ENCODE measurements at regions not wholly inside any gene's neighbourhood (a gene's known extent, or its start where the extent isn't known, plus 50 kb on each side); places are given as distances from the start of the nearest gene placed in this dataset.

GRCh38 chr12:127284021-127284420 is 982.9 kb upstream of the TMEM132C start:
- H3K4me3 ChIP-seq (ENCODE audit: extremely low read depth in 1 of 4, insufficient read depth in 2 of 4, low read depth in 3 of 4, low read length in 4 of 4), result no peak overlapping the region
- no peak overlapping the region for H3K18ac ChIP-seq (ENCODE audit: extremely low read depth, low read length)
- H3K27me3 ChIP-seq (replicated peaks in 1 of 4; ENCODE audit: control insufficient read depth in 3 of 4, extremely low read depth in 1 of 4, insufficient read depth in 3 of 4, low read length in 3 of 4), result no peaks in the 10 kb centered on the region
- H3K23ac ChIP-seq (ENCODE audit: insufficient read length), result no peak overlapping the region
- H3K79me1 ChIP-seq (ENCODE audit: low read depth, low read length), result no peaks in the 10 kb centered on the region
- H3K4me1 ChIP-seq (replicated peaks in 1 of 4; ENCODE audit: control insufficient read depth in 3 of 4, insufficient read depth in 4 of 4, low read length in 3 of 4), result no peaks in the 10 kb centered on the region; a peak in 1 of 7 replicates
- H4K5ac ChIP-seq (ENCODE audit: insufficient read length, low read depth, low read length), result no peak overlapping the region
- FAIRE-seq (no peak), DNase-seq (ENCODE audit: low read depth in 1 of 2, low spot score in 2 of 2) (no peak)
- no peaks in the 10 kb centered on the region for H3K9me3 ChIP-seq (ENCODE audit: insufficient read depth in 2 of 2, low read depth in 1 of 2, low read length in 1 of 2)
- no peak overlapping the region for H3K4me2 ChIP-seq (ENCODE audit: insufficient read depth in 1 of 2, low read depth in 2 of 2, low read length in 2 of 2)
- H3K9ac ChIP-seq (replicated peaks in 1 of 4; ENCODE audit: extremely low read depth in 1 of 4, low read depth in 3 of 4, low read length in 3 of 4), result no peak overlapping the region
- no peak overlapping the region for H2AFZ ChIP-seq (ENCODE audit: low read length)
- H3K56ac ChIP-seq (replicated peaks; ENCODE audit: insufficient read length, low read depth, low read length), result no peak overlapping the region
- CTCF ChIA-PET (ENCODE audit: partially characterized antibody), result interaction anchor here (0.8 to 6.9 kb wide), 3 partner anchors 9 to 176 kb away, joined by 3 to 43 read pairs (median 3); no protein-coding TSS in a partner anchor
- no peak overlapping the region for H2BK15ac ChIP-seq (ENCODE audit: low read length)
- H2BK20ac ChIP-seq (ENCODE audit: low read length), result no peak overlapping the region
- H3K79me2 ChIP-seq (ENCODE audit: control insufficient read depth in 1 of 2, insufficient read depth in 2 of 2, low read length in 2 of 2), result no peaks in the 10 kb centered on the region
- H4K20me1 ChIP-seq (replicated peaks in 1 of 2; ENCODE audit: control insufficient read depth in 1 of 2, insufficient read depth in 2 of 2, low read length in 2 of 2), result no peaks in the 10 kb centered on the region
- no peak overlapping the region for H3K27ac ChIP-seq (ENCODE audit: low read depth, low read length)
- H2BK5ac ChIP-seq (ENCODE audit: low read depth, low read length), result no peak overlapping the region
- H4K8ac ChIP-seq (ENCODE audit: extremely low read depth, insufficient read depth, low read length), result no peak overlapping the region
- no peak overlapping the region for H3K14ac ChIP-seq (ENCODE audit: insufficient read length)
- no peaks in the 10 kb centered on the region; the same call in 1 of the 2 replicates for H3K23me2 ChIP-seq (ENCODE audit: low read depth, low read length)
- TF ChIP-seq GTF2F1 (IDR thresholded peaks at IDR 0.05; ENCODE audit: borderline replicate concordance, low read depth, low read length) (no peak), SP4 (IDR thresholded peaks at IDR 0.05; ENCODE audit: low read length) (no peak)
- TF ChIP-seq, protein P1, sequence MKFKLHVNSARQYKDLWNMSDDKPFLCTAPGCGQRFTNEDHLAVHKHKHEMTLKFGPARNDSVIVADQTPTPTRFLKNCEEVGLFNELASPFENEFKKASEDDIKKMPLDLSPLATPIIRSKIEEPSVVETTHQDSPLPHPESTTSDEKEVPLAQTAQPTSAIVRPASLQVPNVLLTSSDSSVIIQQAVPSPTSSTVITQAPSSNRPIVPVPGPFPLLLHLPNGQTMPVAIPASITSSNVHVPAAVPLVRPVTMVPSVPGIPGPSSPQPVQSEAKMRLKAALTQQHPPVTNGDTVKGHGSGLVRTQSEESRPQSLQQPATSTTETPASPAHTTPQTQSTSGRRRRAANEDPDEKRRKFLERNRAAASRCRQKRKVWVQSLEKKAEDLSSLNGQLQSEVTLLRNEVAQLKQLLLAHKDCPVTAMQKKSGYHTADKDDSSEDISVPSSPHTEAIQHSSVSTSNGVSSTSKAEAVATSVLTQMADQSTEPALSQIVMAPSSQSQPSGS (IDR thresholded peaks at IDR 0.05; ENCODE audit: low read length), result no peak
- no peak overlapping the region for H2BK120ac ChIP-seq (replicated peaks; ENCODE audit: low read depth, low read length)
- no peaks in the 10 kb centered on the region for H3K36me3 ChIP-seq (ENCODE audit: control insufficient read depth in 2 of 4, insufficient read depth in 4 of 4, low read length in 3 of 4)
- H4K91ac ChIP-seq (replicated peaks; ENCODE audit: insufficient read length, low read length), result no peak overlapping the region
- H2BK12ac ChIP-seq (ENCODE audit: low read depth, low read length), result no peak overlapping the region
- 89% methylated on average over 6 of the region's 6 CpGs; no CpG with 5 or more reads in 1 of the 2 experiments for WGBS, 2 experiments (ENCODE audit: extremely low coverage in 1 of 2, insufficient coverage in 1 of 2, insufficient read length in 1 of 2, insufficient replicate concordance in 2 of 2, low coverage in 1 of 2, low lambda C conversion rate in 2 of 2, missing lambda C conversion rate in 1 of 2)
- POLR2A ChIA-PET (ENCODE audit: partially characterized antibody), result no interaction called here
- no peak overlapping the region for H3K4ac ChIP-seq (replicated peaks; ENCODE audit: insufficient read length, low read depth, low read length)
- H2AK5ac ChIP-seq (ENCODE audit: low read depth, low read length), result no peak overlapping the region
